Sciatic nerve (tissue), 2 donors: ENCODE measurements at regions not wholly inside any gene's neighbourhood (a gene's known extent, or its start where the extent isn't known, plus 50 kb on each side); places are given as distances from the start of the nearest gene placed in this dataset.
"Not testable (repeated sequence)": the region's sequence is repeated elsewhere in the genome, so short reads cannot be mapped to it uniquely, and the experiment has no call there.

ENCODE experiments used
- ATAC-seq: fragments of 200-7000 bp; cut with Tn5 transposase; one replicate; pipeline ENCODE4 v1.9.1; 2020; ENCODE audit warnings: mild to moderate bottlenecking, moderate library complexity
- DNase-seq: peaks from one replicate; pipeline ENCODE4 v3.0.0-alpha.2; 2020; ENCODE audit warnings: low spot score
- intact Hi-C: fragments of 100-400 bp; cut with DNase I; formaldehyde crosslinking; loops from one replicate; pipeline ENCODE4 v1.14.2; 2022
- donor health status: DM: no; HTN: no; CAD: no.
- donor health status: DM: no; HTN: no; CAD: no.

- DNase-seq (no peak), ATAC-seq (peak; percentile 71)
- intact Hi-C loops = no loop called here
Measured at GRCh38 chr6:85360794-85361642, 88.9 kb upstream of the NT5E start.

- no peak for DNase-seq
- intact Hi-C loops = loop anchor here (5.0 kb wide), 1 partner anchor 125 kb away; no protein-coding TSS in a partner anchor
- ATAC-seq = no peak
Measured at GRCh38 chr6:85357651-85358050, 92.2 kb upstream of the NT5E start.

DNA sequence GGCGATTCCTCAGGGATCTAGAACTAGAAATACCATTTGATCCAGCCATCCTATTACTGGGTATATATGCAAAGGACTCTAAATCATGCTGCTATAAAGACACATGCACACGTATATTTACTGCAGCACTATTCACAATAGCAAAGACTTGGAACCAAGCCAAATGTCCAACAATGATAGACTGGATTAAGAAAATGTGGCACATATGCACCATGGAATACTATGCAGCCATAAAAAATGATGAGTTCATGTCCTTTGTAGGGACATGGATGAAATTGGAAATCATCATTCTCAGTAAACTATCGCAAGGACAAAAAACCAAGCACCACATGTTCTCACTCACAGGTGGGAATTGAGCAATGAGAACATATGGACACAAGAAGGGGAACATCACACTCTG is 93.1 kb upstream of the NT5E start:
- DNase-seq, ATAC-seq: not testable (repeated sequence)
- intact Hi-C loops = loop anchor here (5.0 kb wide), 1 partner anchor 126 kb away; no protein-coding TSS in a partner anchor

- no peak for ATAC-seq
- intact Hi-C loops = loop anchor here (5.0 kb wide), 1 partner anchor 126 kb away; no protein-coding TSS in a partner anchor
- DNase-seq = no peak
Measured at GRCh38 chr6:85355816-85356215, 94.1 kb upstream of the NT5E start.

DNA sequence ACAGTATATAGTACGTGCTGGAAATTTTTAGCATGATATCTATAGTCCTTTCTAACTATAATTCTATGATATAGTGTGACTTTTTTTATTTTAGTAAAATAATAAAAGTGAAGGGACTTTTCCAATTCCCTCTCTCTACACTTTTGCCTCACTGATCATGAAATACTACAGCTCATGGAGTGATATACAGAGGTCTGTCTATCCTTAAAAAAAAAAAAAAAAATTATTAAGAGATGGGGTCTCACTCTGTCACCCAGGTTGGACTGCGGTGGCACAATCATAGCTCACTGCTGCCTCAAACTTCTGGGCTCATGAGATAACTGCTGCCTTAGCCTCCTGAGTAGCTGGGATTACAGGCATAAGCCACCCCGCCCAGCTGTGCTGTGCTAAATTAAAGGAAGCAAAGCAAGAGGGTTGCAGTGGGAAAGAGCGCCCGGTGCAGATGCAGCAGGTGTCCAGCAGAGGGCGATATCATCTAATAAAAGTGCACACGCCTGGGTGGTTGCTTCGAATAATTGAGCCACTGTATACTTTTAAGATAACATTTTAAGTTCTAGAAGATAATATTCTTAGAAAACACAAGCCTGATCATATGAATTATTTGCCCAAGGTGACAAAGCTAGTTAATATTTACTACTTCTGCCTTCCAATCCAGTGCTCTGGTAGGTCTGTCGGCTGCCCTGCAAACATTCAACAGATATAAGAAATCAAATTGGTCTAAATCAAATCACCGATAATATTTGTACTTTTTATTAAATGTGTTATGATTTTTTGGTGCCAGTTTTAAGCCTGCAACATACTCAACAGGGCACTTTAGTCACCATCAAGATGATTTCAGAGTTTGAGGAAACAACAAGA is 94.9 kb upstream of the NT5E start:
- DNase-seq (peak; percentile 89), ATAC-seq (peak; percentile 93)
- intact Hi-C loops = loop anchor here (5.0 kb wide), 1 partner anchor 127 kb away; no protein-coding TSS in a partner anchor

DNA sequence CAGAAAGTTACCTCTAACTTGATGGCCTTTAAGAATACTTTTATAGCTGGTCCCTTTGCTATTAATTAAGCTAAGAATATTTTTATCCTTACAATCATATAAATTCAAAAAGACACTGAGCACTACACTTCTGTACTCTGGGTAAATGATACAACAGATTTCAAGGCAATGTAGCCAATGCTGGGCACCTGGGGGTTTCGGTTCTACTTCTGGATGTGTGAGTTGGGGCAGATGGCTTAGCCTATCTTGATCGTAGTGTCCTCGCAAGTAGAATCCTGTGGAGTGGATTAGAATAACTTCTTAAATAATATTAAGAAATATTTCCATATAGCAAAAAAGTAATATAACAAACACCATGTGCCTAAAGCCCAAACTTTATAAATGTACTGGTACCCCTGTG is 96.9 kb upstream of the NT5E start:
- DNase-seq (no peak), ATAC-seq (no peak)
- intact Hi-C loops = no loop called here

- DNase-seq (no peak), ATAC-seq (no peak)
- intact Hi-C loops = no loop called here
Measured at GRCh38 chr6:85348643-85349042, 101.2 kb upstream of the NT5E start.

DNA sequence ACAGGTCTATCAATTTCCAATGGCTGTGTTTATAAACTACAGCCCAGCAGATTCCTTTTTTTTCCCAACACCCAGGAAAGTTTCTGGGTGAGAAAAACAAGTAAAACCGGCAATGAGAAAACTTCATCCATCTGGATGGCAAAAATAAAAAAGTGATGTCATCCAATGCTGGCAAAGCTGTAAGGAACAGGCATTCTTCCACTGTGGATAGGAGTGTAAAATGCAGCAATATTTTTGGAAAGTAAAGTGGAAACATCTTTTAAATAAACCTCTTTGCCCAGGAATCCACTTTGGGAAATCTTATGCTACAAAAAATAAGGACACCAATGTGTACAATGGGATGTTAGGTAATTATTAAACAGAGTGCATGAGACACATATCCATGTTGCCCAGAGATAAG is 102.1 kb upstream of the NT5E start:
- no peak for DNase-seq
- intact Hi-C loops = no loop called here
- no peak for ATAC-seq

DNA sequence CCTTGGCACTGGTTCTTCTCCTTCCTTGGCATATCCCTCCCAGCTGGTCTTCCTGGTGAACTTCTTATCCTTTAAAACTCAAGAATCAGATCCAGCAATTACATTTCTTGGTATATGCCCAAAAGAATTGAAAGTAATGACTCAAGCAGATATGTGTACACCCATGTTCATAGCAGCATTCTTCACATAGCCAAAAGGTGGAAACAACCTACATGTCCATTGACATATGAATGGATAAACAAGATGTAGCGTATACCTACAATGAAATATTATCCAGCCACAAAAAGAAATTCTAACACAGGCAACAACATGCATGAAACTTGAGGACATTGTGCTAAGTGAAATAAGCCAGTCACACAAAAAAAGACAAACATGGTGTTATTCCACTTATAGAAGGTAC is 103.7 kb upstream of the NT5E start:
- DNase-seq (no peak), ATAC-seq (no peak)
- intact Hi-C loops = no loop called here

GRCh38 chr6:85344996-85345395 is 104.9 kb upstream of the NT5E start:
- intact Hi-C loops = no loop called here
- DNase-seq = no peak
- ATAC-seq = no peak

DNA sequence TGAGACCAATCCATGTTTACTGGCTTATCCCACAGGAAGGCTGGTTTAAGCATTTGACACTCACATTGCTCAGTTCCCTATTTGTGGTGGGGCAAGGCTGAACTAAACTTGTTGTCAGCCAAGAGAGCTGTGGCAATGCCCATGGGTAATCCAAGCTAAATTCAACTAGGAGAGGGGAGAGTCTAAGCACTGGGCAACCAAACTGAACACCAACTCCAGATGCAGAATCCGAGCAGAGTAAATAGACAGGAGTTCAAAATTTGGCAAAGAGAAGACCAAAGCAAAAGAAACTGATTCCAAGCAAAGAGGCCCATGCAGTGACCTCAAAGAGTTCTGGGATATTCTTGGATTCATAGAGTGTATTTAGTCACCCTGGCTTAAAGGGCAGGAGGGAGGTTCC is 106.5 kb upstream of the NT5E start:
- ATAC-seq = no peak
- DNase-seq = no peak
- intact Hi-C loops = no loop called here

DNA sequence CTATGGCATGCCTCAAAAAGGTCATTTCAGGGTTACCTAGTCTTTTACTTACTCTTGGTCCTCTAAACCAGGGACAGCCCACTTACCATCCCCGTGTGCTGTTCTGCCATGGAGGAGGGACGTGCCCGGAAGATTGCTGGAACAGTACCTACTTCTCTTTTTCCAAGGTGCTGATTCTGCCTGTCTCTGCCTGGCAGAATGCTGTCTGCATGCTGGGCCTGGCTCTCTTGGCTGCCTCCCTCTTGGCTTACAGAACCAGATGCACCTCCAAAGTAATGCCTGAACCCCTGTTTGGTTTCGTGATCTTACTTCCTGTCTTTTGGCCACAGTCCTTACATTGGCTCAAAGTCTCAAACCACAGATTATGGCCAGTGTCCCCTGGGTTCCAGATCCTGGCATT is 120.7 kb upstream of the NT5E start:
- DNase-seq = no peak
- ATAC-seq = peak; percentile 42

DNA sequence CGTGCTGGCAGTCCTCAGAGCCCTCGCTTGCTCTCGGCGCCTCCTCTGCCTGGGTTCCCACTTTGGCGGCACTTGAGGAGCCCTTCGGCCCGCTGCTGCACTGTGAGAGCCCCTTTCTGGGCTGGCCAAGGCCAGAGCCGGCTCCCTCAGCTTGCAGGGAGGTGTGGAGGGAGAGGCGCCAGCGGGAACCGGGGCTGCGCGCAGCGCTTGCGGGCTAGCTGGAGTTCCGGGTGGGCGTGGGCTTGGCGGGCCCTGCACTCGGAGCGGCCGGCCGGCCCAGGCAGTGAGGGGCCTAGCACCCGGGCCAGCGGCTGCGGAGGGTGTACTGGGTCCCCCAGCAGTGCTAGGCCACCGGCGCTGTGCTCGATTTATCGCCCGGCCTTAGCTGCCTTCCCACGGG is 124.1 kb upstream of the NT5E start:
- intact Hi-C loops, DNase-seq, ATAC-seq: not testable (repeated sequence)

More for the DNA sequence above, 120.7 kb upstream of the NT5E start:
- intact Hi-C loops = no loop called here

- intact Hi-C loops = no loop called here
- peak; percentile 93 for ATAC-seq
Measured at GRCh38 chr6:85323435-85324040, 126.3 kb upstream of the NT5E start.

DNA sequence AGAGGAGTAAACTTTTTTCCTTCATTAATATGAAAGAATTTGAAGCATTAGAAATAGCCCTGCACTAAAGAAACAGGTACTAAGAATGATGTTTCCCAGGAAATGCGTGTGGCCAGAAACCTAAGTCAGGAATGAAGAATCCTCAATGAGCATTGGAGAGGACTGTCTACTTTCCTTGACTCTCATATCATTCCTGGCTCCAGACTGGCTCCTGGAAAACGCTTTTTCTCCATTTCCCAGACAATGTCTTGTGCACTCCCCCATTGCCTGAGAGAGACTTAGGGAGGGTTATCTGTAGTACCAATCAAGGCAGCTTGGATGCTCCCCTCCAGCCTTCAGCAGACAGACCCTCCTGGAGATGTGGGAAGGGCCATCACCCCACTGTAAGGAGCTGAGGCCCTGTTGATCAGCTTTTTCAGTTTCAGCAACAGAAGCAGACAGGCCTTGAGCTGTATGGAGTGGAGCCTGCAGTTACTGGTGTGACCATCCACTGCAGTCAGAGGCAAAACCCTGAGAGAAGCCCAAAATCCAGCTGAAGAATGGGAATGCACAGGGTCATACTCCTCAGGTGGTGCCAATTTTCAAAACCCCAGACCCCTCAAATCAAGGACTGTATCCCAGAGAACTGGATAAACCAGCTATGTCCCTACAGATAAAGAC is 127.3 kb upstream of the NT5E start:
- DNase-seq (no peak), ATAC-seq (peak; percentile 19)
- intact Hi-C loops = no loop called here

More at GRCh38 chr6:85323435-85324040, 126.3 kb upstream of the NT5E start:
- peak; percentile 92 for DNase-seq

DNA sequence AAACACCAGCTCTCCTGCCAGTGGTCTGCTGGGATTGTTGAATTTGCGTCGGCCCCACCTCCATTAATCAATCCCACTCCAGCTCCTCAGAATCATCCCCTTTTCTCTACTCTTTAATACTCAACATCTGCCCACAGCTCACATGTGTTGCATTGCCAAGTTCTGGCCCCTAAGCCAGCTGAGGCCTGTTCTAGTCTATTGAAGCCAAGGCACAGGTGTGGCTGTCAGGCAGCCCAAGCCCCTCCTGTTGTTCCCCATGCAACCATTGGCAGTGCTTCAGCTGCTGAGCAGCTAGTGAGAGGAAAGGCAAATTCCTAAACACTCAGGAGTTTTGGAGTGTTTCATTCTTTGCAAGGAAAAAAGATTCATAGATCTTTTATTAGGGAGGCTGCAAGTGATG is 128.0 kb upstream of the NT5E start:
- DNase-seq = no peak
- ATAC-seq = peak; percentile 68
- intact Hi-C loops = no loop called here

DNA sequence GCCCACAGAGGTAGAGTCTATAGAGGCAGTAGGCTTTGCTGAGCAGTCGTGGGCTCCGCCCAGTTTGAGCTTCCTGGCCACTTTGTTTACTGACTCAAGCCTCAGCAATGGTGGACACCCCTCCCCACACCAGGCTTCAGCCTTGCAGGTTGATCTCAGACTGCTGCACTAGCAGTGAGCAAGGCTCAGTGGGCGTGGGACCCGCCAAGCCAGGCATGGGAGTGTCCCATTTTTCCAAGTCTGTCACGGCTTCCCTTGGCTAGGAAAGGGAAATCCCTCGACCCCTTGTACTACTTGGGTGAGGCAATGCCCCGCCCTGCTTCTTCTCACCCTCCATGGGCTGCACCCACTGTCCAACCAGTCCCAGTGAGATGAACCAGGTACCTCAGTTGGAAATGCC is 135.3 kb upstream of the NT5E start:
- ATAC-seq (no peak), DNase-seq (no peak)
- intact Hi-C loops = no loop called here

DNA sequence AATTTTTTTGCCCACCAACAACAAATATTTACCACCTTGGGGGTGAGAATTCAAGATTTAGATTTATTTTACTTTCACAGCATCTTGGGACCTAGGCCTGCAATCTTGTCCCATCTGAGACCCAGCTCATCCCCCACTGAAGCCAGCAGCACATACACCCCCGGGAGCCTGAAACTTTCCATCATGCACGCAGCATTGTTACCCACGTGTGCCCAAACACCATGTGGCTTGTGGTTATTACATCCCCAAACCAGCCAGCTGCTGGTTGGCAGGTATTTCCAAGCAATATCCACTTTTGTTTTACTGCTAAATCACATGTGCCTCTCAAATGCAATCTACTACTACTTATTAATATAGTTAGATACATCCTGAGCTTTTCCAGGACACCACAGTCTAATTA is 149.3 kb upstream of the NT5E start:
- ATAC-seq = no peak
- DNase-seq = no peak
- intact Hi-C loops = loop anchor here (5.0 kb wide), 1 partner anchor 452 kb away; no protein-coding TSS in a partner anchor

DNA sequence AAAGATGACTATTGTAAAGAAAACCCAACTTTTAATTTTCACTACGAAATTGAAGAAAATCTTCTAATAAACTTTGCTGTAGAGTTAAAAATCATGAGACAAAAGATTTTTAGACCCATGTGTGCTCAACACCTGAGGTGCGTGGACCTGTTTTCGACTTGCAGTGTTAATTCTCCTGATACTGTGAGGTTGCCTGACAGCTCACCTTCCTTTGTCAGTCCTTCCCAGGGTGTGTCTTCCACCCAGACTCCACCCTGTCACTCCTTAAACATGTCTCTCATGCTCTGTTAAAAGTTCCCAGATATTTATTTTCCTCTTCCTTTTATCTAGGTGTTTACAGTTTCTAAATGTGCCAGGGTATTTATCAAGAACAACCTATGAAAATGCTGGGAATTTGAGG is 151.3 kb upstream of the NT5E start:
- DNase-seq (no peak), ATAC-seq (no peak)

More for the DNA sequence above, 151.3 kb upstream of the NT5E start:
- intact Hi-C loops = no loop called here
